ENCODE measurements at regions not wholly inside any gene's neighbourhood (a gene's known extent, or its start where the extent isn't known, plus 50 kb on each side); places are given as distances from the start of the nearest gene placed in this dataset.

- intact Hi-C loops (cut with micrococcal nuclease): no loop called here
Measured at GRCh38 chr2:22520369-22521288, 864.4 kb upstream of the KLHL29 start.

GRCh38 chr2:22521620-22522019, 863.4 kb upstream of the KLHL29 start:
- intact Hi-C loops (cut with micrococcal nuclease): no loop called here

GRCh38 chr2:22525681-22526080, 859.3 kb upstream of the KLHL29 start:
- intact Hi-C loops (cut with micrococcal nuclease): no loop called here

- intact Hi-C loops (cut with micrococcal nuclease): no loop called here
Measured at GRCh38 chr2:22530131-22530530, 854.8 kb upstream of the KLHL29 start.

GRCh38 chr2:22536133-22536532, 848.8 kb upstream of the KLHL29 start:
- intact Hi-C loops (cut with micrococcal nuclease): no loop called here

GRCh38 chr2:22554453-22554852, 830.5 kb upstream of the KLHL29 start:
- intact Hi-C loops (cut with micrococcal nuclease): no loop called here

GRCh38 chr2:22557406-22557805, 827.6 kb upstream of the KLHL29 start:
- intact Hi-C loops (cut with micrococcal nuclease): no loop called here

- intact Hi-C loops (cut with micrococcal nuclease): no loop called here
Measured at GRCh38 chr2:22560021-22560420, 825.0 kb upstream of the KLHL29 start.

- intact Hi-C loops (cut with micrococcal nuclease): no loop called here
Measured at GRCh38 chr2:22579341-22579740, 805.6 kb upstream of the KLHL29 start.

GRCh38 chr2:22582107-22582506, 802.9 kb upstream of the KLHL29 start:
- intact Hi-C loops (cut with micrococcal nuclease): no loop called here

- intact Hi-C loops (cut with micrococcal nuclease): no loop called here
Measured at GRCh38 chr2:22596306-22596705, 788.7 kb upstream of the KLHL29 start.

- intact Hi-C loops (cut with micrococcal nuclease): no loop called here
Measured at GRCh38 chr2:22600156-22600555, 784.8 kb upstream of the KLHL29 start.

- intact Hi-C loops (cut with micrococcal nuclease): no loop called here
Measured at GRCh38 chr2:22600999-22601398, 784.0 kb upstream of the KLHL29 start.

GRCh38 chr2:22604136-22604535, 780.8 kb upstream of the KLHL29 start:
- intact Hi-C loops (cut with micrococcal nuclease): no loop called here

GRCh38 chr2:22616031-22616430, 768.9 kb upstream of the KLHL29 start:
- intact Hi-C loops (cut with micrococcal nuclease): no loop called here

- intact Hi-C loops (cut with micrococcal nuclease): no loop called here
Measured at GRCh38 chr2:22623620-22624019, 761.4 kb upstream of the KLHL29 start.

GRCh38 chr2:22626621-22627020, 758.4 kb upstream of the KLHL29 start:
- intact Hi-C loops (cut with micrococcal nuclease): no loop called here

- intact Hi-C loops (cut with micrococcal nuclease): no loop called here
Measured at GRCh38 chr2:22628221-22628620, 756.8 kb upstream of the KLHL29 start.

GRCh38 chr2:22628906-22629305, 756.1 kb upstream of the KLHL29 start:
- intact Hi-C loops (cut with micrococcal nuclease): no loop called here

GRCh38 chr2:22634167-22634566, 750.8 kb upstream of the KLHL29 start:
- intact Hi-C loops (cut with micrococcal nuclease): no loop called here

- intact Hi-C loops (cut with micrococcal nuclease): no loop called here
Measured at GRCh38 chr2:22656426-22656825, 728.6 kb upstream of the KLHL29 start.

GRCh38 chr2:22673529-22673928, 711.5 kb upstream of the KLHL29 start:
- intact Hi-C loops (cut with micrococcal nuclease): no loop called here

- intact Hi-C loops (cut with micrococcal nuclease): no loop called here
Measured at GRCh38 chr2:22683914-22684313, 701.1 kb upstream of the KLHL29 start.
